Pancreas (tissue), 10 donors: ENCODE measurements at regions not wholly inside any gene's neighbourhood (a gene's known extent, or its start where the extent isn't known, plus 50 kb on each side); places are given as distances from the start of the nearest gene placed in this dataset.
A peak's percentile ranks its signal among the peaks of the same experiment; 100 is the strongest.
"Not testable (repeated sequence)": the region's sequence is repeated elsewhere in the genome, so short reads cannot be mapped to it uniquely, and the experiment has no call there.

ENCODE experiments used
- ATAC-seq, 4 donors: fragments of 200-7000 bp; cut with Tn5 transposase; one replicate each; pipeline versions ENCODE4 v1.8.0 to v1.9.1; 2020; ENCODE audit warnings: mild to moderate bottlenecking in 4 of 4, moderate library complexity in 4 of 4
- DNase-seq, 6 donors: peaks; one replicate each; pipeline ENCODE4 v3.0.0-alpha.2; 2020
- FAIRE-seq: peaks from 2 replicates; lab custom pipeline; 2012; peaks lifted over from hg19 to GRCh38; lab: Jason Lieb, UNC
- H3K27ac ChIP-seq, 4 donors: fragments of 200-600 bp; sonication (generic); 1 replicate in 3 of 4; 2 replicates in 1 of 4; pipeline versions ENCODE4 v1.5.0 to v1.8.0; 2020
- H3K27me3 ChIP-seq, 4 donors: fragments of 200-600 bp; one replicate each; pipeline ENCODE4 v1.8.0; 2021
- H3K36me3 ChIP-seq, 3 donors: fragments of 200-600 bp; sonication (generic) in 1 of 3; one replicate each; pipeline versions ENCODE4 v1.5.0 to v1.8.0; 2020 to 2021
- H3K4me1 ChIP-seq, 3 donors: fragments of 200-600 bp; one replicate each; pipeline ENCODE4 v1.8.0; 2021
- H3K4me3 ChIP-seq, 4 donors: fragments of 200-600 bp; sonication (generic) in 2 of 4; one replicate each; pipeline versions ENCODE4 v1.5.0 to v1.8.0; 2020 to 2021
- H3K9me3 ChIP-seq, 4 donors: fragments of 200-600 bp; one replicate each; pipeline ENCODE4 v1.8.0; 2021
- WGBS, 2 donors: extraction: QIAGEN DNeasy Blood & Tissue Kit; methylation state at CpG; one replicate each; pipeline ENCODE4 v1.1.7; 2013; 5-methylcytosine and 5-hydroxymethylcytosine counted together
- intact Hi-C, 3 donors: fragments of 100-400 bp; cut with DNase I; formaldehyde crosslinking; loops; one replicate each; pipeline versions ENCODE4 v1.11.1 to v1.14.2; 2022
- TF ChIP-seq, protein P1 (sequence below), 4 donors: fragments of 200-600 bp; sonication (generic) in 3 of 4; IDR thresholded peaks; one replicate each; pipeline versions ENCODE4 v1.5.0 to v1.8.0; 2021; ENCODE audit warnings: antibody characterized with exemption in 4 of 4
- donor health status: healthy with polysubstance abuse.
- donor health status: DM: no; HTN: no; CAD: no; lungs with moderate emphysema.
- donor health status: DM: no; HTN: no; CAD: no.
- donor health status: control.
- donor health status: control.
- donor health status: Bipolar disorder and iron deficiency.
- donor health status: DM: yes; HTN: yes; CAD: no.
- donor health status: DM: no; HTN: no; CAD: no.
- donor health status: DM: no; HTN: no; CAD: no.
- donor health status: DM: yes; HTN: yes; CAD: no.

DNA sequence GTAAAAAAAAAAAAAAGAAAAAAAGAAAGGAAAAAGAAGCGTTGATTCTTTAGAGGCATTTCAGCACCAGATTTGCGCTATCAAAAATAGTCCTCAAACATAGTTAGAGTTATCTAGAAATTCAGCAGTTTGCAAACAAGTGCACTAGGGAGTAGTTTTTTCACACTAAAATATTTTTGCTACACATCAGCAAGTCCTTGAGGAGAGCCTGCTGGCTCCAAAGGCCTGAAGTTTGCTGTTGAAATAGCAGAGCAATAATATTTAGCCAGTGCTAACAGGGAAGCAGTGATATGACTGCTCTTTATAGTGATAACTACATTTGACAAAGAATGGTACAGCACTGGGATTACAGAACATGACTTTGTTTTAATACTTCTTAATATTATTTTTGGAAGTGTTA lies 472.2 kb downstream of the PCDH7 start:
- peaks cover 0 to 3% (median 0%) of the 10 kb centered on the region in 4 donors for H3K27me3 ChIP-seq
- FAIRE-seq = no peak
- peak in 3 of 4 donors; percentile 41 to 79 (median 60) for ATAC-seq
- intact Hi-C loops = no loop called here
- TF ChIP-seq, protein P1, sequence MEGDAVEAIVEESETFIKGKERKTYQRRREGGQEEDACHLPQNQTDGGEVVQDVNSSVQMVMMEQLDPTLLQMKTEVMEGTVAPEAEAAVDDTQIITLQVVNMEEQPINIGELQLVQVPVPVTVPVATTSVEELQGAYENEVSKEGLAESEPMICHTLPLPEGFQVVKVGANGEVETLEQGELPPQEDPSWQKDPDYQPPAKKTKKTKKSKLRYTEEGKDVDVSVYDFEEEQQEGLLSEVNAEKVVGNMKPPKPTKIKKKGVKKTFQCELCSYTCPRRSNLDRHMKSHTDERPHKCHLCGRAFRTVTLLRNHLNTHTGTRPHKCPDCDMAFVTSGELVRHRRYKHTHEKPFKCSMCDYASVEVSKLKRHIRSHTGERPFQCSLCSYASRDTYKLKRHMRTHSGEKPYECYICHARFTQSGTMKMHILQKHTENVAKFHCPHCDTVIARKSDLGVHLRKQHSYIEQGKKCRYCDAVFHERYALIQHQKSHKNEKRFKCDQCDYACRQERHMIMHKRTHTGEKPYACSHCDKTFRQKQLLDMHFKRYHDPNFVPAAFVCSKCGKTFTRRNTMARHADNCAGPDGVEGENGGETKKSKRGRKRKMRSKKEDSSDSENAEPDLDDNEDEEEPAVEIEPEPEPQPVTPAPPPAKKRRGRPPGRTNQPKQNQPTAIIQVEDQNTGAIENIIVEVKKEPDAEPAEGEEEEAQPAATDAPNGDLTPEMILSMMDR (IDR thresholded peaks at IDR 0.05) = no peak
- H3K27ac ChIP-seq = no peak overlapping the region
- no peak for DNase-seq
- 39 to 60% methylated on average over 2 of the region's 2 CpGs for WGBS, 2 donors
- no peaks in the 10 kb centered on the region for H3K36me3 ChIP-seq
- H3K4me1 ChIP-seq = peaks cover 0 to 8% (median 0%) of the 10 kb centered on the region in 3 donors
- no peak overlapping the region for H3K4me3 ChIP-seq
- H3K9me3 ChIP-seq = no peaks in the 10 kb centered on the region

DNA sequence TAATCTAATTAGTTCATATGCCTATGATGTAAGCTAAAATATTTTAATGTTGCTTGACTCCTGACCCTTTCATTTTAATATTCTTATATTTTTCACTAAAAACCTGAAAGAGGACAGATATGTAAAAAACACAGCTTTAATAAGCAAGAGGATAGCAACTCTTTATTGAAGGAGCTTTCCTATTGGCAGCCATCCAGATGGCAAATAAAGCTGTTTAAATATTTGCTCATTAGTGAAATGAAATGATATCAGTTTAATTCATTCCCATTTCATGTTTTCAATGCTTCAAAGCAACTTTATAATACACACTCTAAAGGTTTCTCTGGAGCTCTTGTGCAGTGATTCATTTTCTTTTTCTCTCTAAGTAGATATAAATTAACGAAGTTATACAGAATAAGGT lies 473.4 kb downstream of the PCDH7 start:
- no peaks in the 10 kb centered on the region for H3K9me3 ChIP-seq
- no peak for FAIRE-seq

DNA sequence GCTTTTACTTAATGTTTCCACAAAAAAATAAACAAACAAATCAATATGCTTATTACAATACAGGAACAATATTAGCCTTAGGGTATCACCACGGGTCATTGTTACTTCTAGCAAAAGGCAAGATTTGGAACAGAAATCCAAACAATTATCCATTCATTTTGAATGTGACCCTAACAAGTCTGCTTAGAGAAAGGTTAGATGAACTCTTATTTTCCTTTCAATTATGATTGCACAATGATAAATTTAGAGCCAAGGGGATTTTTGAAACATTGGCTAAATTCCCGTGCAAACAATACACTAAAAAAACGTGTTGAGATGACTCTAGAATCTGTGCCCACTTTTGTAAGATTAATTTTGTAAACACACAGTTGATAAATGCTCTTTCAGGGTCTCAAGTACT lies 474.7 kb downstream of the PCDH7 start:
- WGBS, 2 donors = 28 to 33% methylated on average over 3 of the region's 3 CpGs
- no peak overlapping the region for H3K4me3 ChIP-seq
- ATAC-seq (peak in 1 of 4 donors; percentile 57), DNase-seq (no peak), FAIRE-seq (no peak)
- TF ChIP-seq, protein P1 (IDR thresholded peaks at IDR 0.05) = no peak
- no peak overlapping the region for H3K27ac ChIP-seq
- intact Hi-C loops = no loop called here
- H3K9me3 ChIP-seq = no peaks in the 10 kb centered on the region
- no peaks in the 10 kb centered on the region for H3K36me3 ChIP-seq
- H3K4me1 ChIP-seq = peaks cover 0 to 8% (median 0%) of the 10 kb centered on the region in 3 donors
- H3K27me3 ChIP-seq = peaks cover 0 to 4% (median 0%) of the 10 kb centered on the region in 4 donors

More for the DNA sequence above, 473.4 kb downstream of the PCDH7 start:
- Histone ChIP-seq H3K4me3 (no peak overlapping the region), H3K27ac (no peak overlapping the region), H3K36me3 (no peaks in the 10 kb centered on the region), H3K4me1 (peaks cover 0 to 8% (median 0%) of the 10 kb centered on the region in 3 donors), H3K27me3 (peaks cover 0 to 4% (median 0%) of the 10 kb centered on the region in 4 donors)
- intact Hi-C loops = no loop called here
- TF ChIP-seq, protein P1 (IDR thresholded peaks at IDR 0.05) = no peak
- 57 to 67% methylated on average over 1 of the region's 1 CpG for WGBS, 2 donors
- DNase-seq (no peak), ATAC-seq (peak in 3 of 4 donors; percentile 14 to 54 (median 39))

DNA sequence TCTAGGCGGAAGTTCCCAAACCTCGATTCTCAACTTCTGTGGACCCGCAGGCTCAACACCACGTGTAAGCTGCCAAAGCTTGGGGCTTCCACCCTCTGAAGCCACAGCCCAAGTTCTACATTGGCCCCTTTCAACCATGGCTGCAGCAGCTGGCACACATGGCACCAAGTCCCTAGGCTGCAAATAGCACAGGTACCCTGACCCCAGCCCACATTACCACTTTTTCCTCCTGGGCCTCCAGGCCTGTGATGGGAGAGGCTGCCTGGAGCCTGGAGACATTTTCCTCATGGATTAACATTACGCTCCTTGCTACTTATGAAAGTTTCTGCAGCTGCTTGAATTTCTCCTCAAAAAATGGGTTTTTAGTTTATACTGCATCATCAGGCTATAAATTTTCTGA lies 479.5 kb downstream of the PCDH7 start:
- intact Hi-C loops = no loop called here
- H3K27me3 ChIP-seq = peaks cover 0 to 4% (median 0%) of the 10 kb centered on the region in 4 donors
- 80 to 92% methylated on average over 5 of the region's 5 CpGs for WGBS, 2 donors
- no peak for ATAC-seq
- no peaks in the 10 kb centered on the region for H3K9me3 ChIP-seq
- no peak for DNase-seq
- H3K4me3 ChIP-seq = no peak overlapping the region
- no peak for FAIRE-seq
- H3K36me3 ChIP-seq = no peaks in the 10 kb centered on the region
- no peak overlapping the region for H3K27ac ChIP-seq
- TF ChIP-seq, protein P1 (IDR thresholded peaks at IDR 0.05) = no peak
- no peaks in the 10 kb centered on the region for H3K4me1 ChIP-seq

DNA sequence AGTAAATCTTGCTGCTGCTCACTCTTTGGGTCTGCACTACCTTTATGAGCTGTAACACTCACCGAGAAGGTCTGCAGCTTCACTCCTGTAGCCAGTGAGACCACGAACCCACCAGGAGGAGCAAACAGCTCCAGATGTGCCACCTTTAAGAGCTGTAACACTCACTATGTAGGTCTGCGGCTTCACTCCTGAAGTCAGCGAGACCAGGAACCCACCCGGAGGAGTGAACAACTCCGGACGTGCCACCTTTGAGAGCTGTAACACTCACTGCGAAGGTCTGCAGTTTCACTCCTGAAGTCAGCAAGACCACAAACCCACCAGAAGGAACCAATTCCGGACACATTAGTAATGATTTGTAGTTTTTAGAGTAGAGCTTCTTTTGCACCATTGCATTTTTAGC lies 481.9 kb downstream of the PCDH7 start:
- WGBS, 2 donors = 66 to 87% methylated on average over 9 of the region's 9 CpGs
- H3K9me3 ChIP-seq, FAIRE-seq, ATAC-seq, H3K27me3 ChIP-seq, H3K36me3 ChIP-seq, H3K4me1 ChIP-seq, H3K4me3 ChIP-seq, DNase-seq, intact Hi-C loops, H3K27ac ChIP-seq: not testable (repeated sequence)
